HepG2 (cell line): ENCODE measurements at regions not wholly inside any gene's neighbourhood (a gene's known extent, or its start where the extent isn't known, plus 50 kb on each side); places are given as distances from the start of the nearest gene placed in this dataset.

Source experiments
- ATAC-seq: fragments of 200-7000 bp; cut with Tn5 transposase; 3 replicates; pipeline ENCODE4 v1.9.1; 2020; ENCODE audit warnings: mild to moderate bottlenecking, moderate library complexity
- BruUV-seq: library from RNA; stranded (reverse); fragments of 400-500 nt; replicated peaks from 2 replicates; lab custom pipeline; 2021; lab: Mats Ljungman, UMichigan
- CTCF ChIA-PET: fragments of 300-600 bp; formaldehyde crosslinking; extraction: SDS; loops from one replicate; lab custom pipeline; 2021; ENCODE audit warnings: low total read pairs, inconsistent platforms, low intra/inter-chr PET ratio; lab: Yijun Ruan, JAX
- POLR2A ChIA-PET: fragments of 350-600 bp; sonication (Branson Sonifier 250); formaldehyde crosslinking; loops from one replicate; lab custom pipeline; 2020; ENCODE audit warnings: antibody characterized with exemption, inconsistent platforms; lab: Yijun Ruan, JAX
- DNase-seq: peaks from one replicate; pipeline ENCODE4 v3.0.0-alpha.2; 2015; ENCODE audit warnings: low spot score
- FAIRE-seq: peaks from 3 replicates; lab custom pipeline; 2011; peaks lifted over from hg19 to GRCh38; lab: Jason Lieb, UNC
- H2AFZ ChIP-seq: one replicate; pipeline ENCODE4 v1.6.1; 2011; ENCODE audit warnings: low read length, inconsistent platforms
- H3K27ac ChIP-seq: fragments of 300-600 bp; 3 replicates; pipeline ENCODE4 v1.8.0; 2011; ENCODE audit warnings: mixed run types, mild to moderate bottlenecking, mixed read lengths, low read length, inconsistent platforms; ENCODE audit not compliant: insufficient read depth; ENCODE audit errors: extremely low read length
- H3K27me3 ChIP-seq, 2 experiments: fragments of 200-600 bp in 1 of 2; 2 replicates in 1 of 2; 3 replicates in 1 of 2; pipeline versions ENCODE4 v1.6.0 to v1.8.0; 2011; ENCODE audit warnings: low read length in 2 of 2, mild to moderate bottlenecking in 2 of 2, moderate library complexity in 2 of 2, inconsistent platforms in 1 of 2; ENCODE audit not compliant: insufficient read depth in 2 of 2, control insufficient read depth in 1 of 2
- H3K36me3 ChIP-seq, 2 experiments: fragments of 200-600 bp in 1 of 2; replicated peaks in 1 of 2; 2 replicates in 1 of 2; 3 replicates in 1 of 2; pipeline versions ENCODE4 v1.5.1 to v1.8.0; 2011; ENCODE audit warnings: low read length in 2 of 2, inconsistent platforms in 1 of 2; ENCODE audit not compliant: insufficient read depth in 2 of 2, control insufficient read depth in 1 of 2
- H3K4me1 ChIP-seq: 2 replicates; pipeline ENCODE4 v1.5.1; 2012; ENCODE audit warnings: low read length, inconsistent platforms; ENCODE audit not compliant: insufficient read depth
- H3K4me2 ChIP-seq: 2 replicates; pipeline ENCODE4 v1.6.0; 2011; ENCODE audit warnings: low read depth, low read length, inconsistent platforms
- H3K4me3 ChIP-seq, 3 experiments: fragments of 200-600 bp in 1 of 3; sonication (generic), shearing (Covaris generic) in 1 of 3; replicated peaks in 1 of 3; 2 replicates each; pipeline ENCODE4 v1.5.1; 2011 to 2016; ENCODE audit warnings: low read length in 3 of 3, inconsistent platforms in 2 of 3, low read depth in 2 of 3, mild to moderate bottlenecking in 2 of 3, control low read depth in 1 of 3, mixed read lengths in 1 of 3; ENCODE audit not compliant: insufficient read depth in 1 of 3
- H3K79me2 ChIP-seq: one replicate; pipeline ENCODE4 v1.6.1; 2011; ENCODE audit warnings: low read length, inconsistent platforms; ENCODE audit not compliant: insufficient read depth
- H3K9ac ChIP-seq: 2 replicates; pipeline ENCODE4 v1.6.0; 2011; ENCODE audit warnings: mild to moderate bottlenecking, low read depth, low read length, inconsistent platforms; ENCODE audit not compliant: insufficient read depth
- H3K9me3 ChIP-seq: 2 replicates; pipeline ENCODE4 v1.5.1; 2012; ENCODE audit warnings: mild to moderate bottlenecking, low read length
- H4K20me1 ChIP-seq: 2 replicates; pipeline ENCODE4 v1.6.0; 2011; ENCODE audit warnings: inconsistent platforms, mild to moderate bottlenecking, low read length, moderate library complexity; ENCODE audit not compliant: insufficient read depth
- AHR ChIP-seq: IDR thresholded peaks from 2 replicates; pipeline ENCODE4 v1.6.1; 2018; ENCODE audit warnings: missing genetic modification reagents, missing compliant biosample characterization
- ETV5 ChIP-seq: IDR thresholded peaks from 2 replicates; pipeline ENCODE4 v1.6.1; 2018; ENCODE audit warnings: missing biosample characterization, missing genetic modification reagents, inconsistent platforms, borderline replicate concordance
- KDM5B ChIP-seq: sonication (generic); formaldehyde crosslinking; IDR thresholded peaks from 2 replicates; pipeline ENCODE4 v1.4.0; 2020; ENCODE audit warnings: missing genetic modification reagents, mild to moderate bottlenecking, borderline replicate concordance
- MAF1 ChIP-seq: sonication (generic); formaldehyde crosslinking; IDR thresholded peaks from 2 replicates; pipeline ENCODE4 v1.5.0; 2020; ENCODE audit warnings: missing genetic modification reagents, borderline replicate concordance
- MTA1 ChIP-seq: sonication (generic); formaldehyde crosslinking; IDR thresholded peaks from 2 replicates; pipeline ENCODE4 v1.4.0; 2020; ENCODE audit warnings: missing genetic modification reagents, mild to moderate bottlenecking, borderline replicate concordance
- NCOA5 ChIP-seq: sonication (generic); formaldehyde crosslinking; IDR thresholded peaks from 2 replicates; pipeline ENCODE4 v1.4.0; 2020; ENCODE audit warnings: missing genetic modification reagents
- NONO ChIP-seq, 2 experiments: fragments of 450-650 bp in 1 of 2; sonication (generic) in 1 of 2; formaldehyde crosslinking in 1 of 2; IDR thresholded peaks in 1 of 2; conservative IDR thresholded peaks in 1 of 2; 2 replicates each; pipeline versions ENCODE4 v1.6.1 to v1.8.0; 2017 to 2022; ENCODE audit warnings: mild to moderate bottlenecking in 1 of 2, missing genetic modification reagents in 1 of 2, moderate library complexity in 1 of 2
- PPARG ChIP-seq: conservative IDR thresholded peaks from 2 replicates; pipeline ENCODE4 v1.6.1; 2016; ENCODE audit warnings: missing biosample characterization, missing genetic modification reagents
- SRSF4 ChIP-seq: fragments of 200-400 bp; formaldehyde crosslinking; IDR thresholded peaks from one replicate; pipeline ENCODE4 v1.6.1; 2018; ENCODE audit warnings: mild to moderate bottlenecking, low read depth, low read length, moderate library complexity; ENCODE audit not compliant: poor library complexity, severe bottlenecking
- THAP8 ChIP-seq: sonication (generic); formaldehyde crosslinking; IDR thresholded peaks from 2 replicates; pipeline ENCODE4 v1.5.1; 2020; ENCODE audit warnings: missing genetic modification reagents, mild to moderate bottlenecking, borderline replicate concordance
- TP53 ChIP-seq: sonication (generic); formaldehyde crosslinking; conservative IDR thresholded peaks from 2 replicates; pipeline ENCODE4 v1.4.0; 2020; ENCODE audit warnings: missing genetic modification reagents
- ZNF256 ChIP-seq: sonication (generic); formaldehyde crosslinking; conservative IDR thresholded peaks from 2 replicates; pipeline ENCODE4 v1.4.0; 2020; ENCODE audit warnings: missing genetic modification reagents
- ZNF275 ChIP-seq: sonication (generic); formaldehyde crosslinking; IDR thresholded peaks from 2 replicates; pipeline ENCODE4 v1.8.0; 2022; ENCODE audit warnings: missing genetic modification reagents, mild to moderate bottlenecking, inconsistent platforms, borderline replicate concordance
- ZNF333 ChIP-seq: sonication (generic); formaldehyde crosslinking; IDR thresholded peaks from 2 replicates; pipeline ENCODE4 v1.4.0; 2020; ENCODE audit warnings: mild to moderate bottlenecking, missing genetic modification reagents, borderline replicate concordance
- ZNF350 ChIP-seq: sonication (generic); formaldehyde crosslinking; IDR thresholded peaks from 2 replicates; pipeline ENCODE4 v1.4.0; 2020; ENCODE audit warnings: mild to moderate bottlenecking, low read depth, missing genetic modification reagents, borderline replicate concordance
- ZNF781 ChIP-seq: sonication (generic); formaldehyde crosslinking; IDR thresholded peaks from 2 replicates; pipeline ENCODE4 v1.5.1; 2020; ENCODE audit warnings: borderline replicate concordance, mild to moderate bottlenecking, missing genetic modification reagents; ENCODE audit errors: not compliant biosample characterization
- in situ Hi-C: cut with HindIII; loops from 2 replicates; pipeline ENCODE4 v1.10.0; 2017; ENCODE audit warnings: low pct_unique_long_range_greater_than_20kb; ENCODE audit not compliant: extremely low pct_ligation_motif_present
- intact Hi-C: fragments of 100-400 bp; cut with micrococcal nuclease; formaldehyde crosslinking; loops from one replicate; pipeline ENCODE4 v1.10.0; 2022; ENCODE audit not compliant: unreplicated experiment

DNA sequence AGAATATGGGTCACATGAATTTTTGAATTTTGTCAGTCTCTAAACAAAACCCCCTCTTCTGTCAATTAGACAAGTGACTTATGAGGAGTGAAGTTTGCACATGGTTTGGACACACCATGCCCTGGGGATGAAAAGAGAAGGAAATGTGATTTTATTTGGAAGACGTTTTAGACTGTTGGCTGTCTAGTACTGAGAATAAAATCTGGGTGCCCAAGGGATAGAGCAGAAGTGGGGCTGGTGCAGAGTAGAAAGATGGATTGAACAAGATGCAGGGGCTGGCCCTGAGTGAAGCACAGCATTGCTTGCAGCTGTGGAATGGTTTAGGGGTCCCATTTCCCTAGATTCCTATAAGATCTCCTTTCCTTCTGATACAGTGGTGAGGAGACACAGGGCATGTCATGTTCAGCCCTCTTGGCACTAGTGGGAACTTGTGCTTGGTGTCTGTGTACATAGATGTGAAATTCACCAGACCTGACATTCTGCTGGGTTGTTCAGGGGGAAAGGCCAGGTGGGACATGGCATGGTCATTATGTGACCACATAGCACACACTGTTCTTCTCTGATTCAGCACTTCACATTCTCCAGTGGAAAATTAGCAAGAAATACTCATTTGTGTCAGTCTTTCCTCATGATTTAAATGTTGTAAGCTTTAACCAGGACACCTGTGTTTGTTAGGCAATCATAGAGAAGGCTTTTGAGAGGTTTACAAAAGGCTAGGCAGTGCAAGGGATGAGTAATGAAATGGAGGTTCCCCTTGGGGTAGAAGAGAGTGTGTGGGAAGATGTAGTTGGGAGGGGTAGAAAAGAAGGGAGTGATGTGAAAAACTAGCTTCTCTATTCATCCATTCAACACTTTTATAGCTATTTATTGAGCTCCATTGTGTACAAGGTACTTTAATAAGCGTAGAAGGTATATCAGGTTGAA, 202.3 kb upstream of the IGF1 start (continued):
- TF ChIP-seq NONO (IDR thresholded peaks at IDR 0.05) (no peak), NONO (CRISPR knock-in tag; conservative IDR thresholded peaks at IDR 0.05) (no peak), ZNF333 (CRISPR knock-in tag) (no peak), ZNF256 (no peak), THAP8 (CRISPR knock-in tag) (no peak), MTA1 (CRISPR knock-in tag) (no peak), SRSF4 (no peak), TP53 (no peak), KDM5B (CRISPR knock-in tag) (no peak), ZNF275 (CRISPR knock-in tag) (no peak), NCOA5 (CRISPR knock-in tag) (no peak), PPARG (no peak)

DNA sequence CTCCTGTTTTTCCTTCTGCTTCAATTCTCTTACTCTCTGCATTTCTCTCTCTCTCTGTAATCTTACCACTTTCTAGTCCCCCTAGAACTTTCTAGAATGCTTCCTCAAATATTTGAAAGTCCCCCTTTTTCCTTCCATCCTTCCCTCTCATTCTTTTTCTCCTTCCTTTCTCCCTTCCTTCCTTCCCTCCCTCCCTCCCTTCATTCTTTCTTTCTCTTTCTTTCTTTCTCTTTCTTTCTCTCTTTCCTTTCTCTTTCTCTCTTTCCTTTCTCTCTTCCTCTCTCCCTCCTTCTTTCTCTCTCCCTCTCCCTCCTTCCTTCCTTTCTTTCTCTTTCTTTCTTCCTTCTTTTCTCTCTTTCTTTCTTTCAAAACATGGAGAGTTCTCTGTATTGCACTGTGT, 201.4 kb upstream of the IGF1 start:
- ATAC-seq = no peak
- TF ChIP-seq ZNF350 (no peak), MAF1 (CRISPR knock-in tag) (no peak), ZNF781 (CRISPR knock-in tag) (no peak), AHR (CRISPR knock-in tag) (no peak), ETV5 (CRISPR knock-in tag) (no peak)

More for the DNA sequence above, 201.4 kb upstream of the IGF1 start:
- Histone ChIP-seq H3K27ac (no peak overlapping the region), H2AFZ (no peak overlapping the region), H3K79me2 (no peaks in the 10 kb centered on the region), H3K36me3 (no peaks in the 10 kb centered on the region), H3K9me3 (no peaks in the 10 kb centered on the region), H4K20me1 (no peaks in the 10 kb centered on the region), H3K9ac (no peak overlapping the region), H3K4me1 (no peaks in the 10 kb centered on the region), H3K27me3 (no peaks in the 10 kb centered on the region), H3K4me2 (no peak overlapping the region), H3K4me3 (no peak overlapping the region)
- FAIRE-seq (no peak), DNase-seq (no peak)
- in situ Hi-C loops (no loop called here), intact Hi-C loops (no loop called here)
- ChIA-PET CTCF (no interaction called here), POLR2A (no interaction called here)
- BruUV-seq = no TSS peak
